Suprapubic skin (tissue), 4 donors: ENCODE measurements at regions not wholly inside any gene's neighbourhood (a gene's known extent, or its start where the extent isn't known, plus 50 kb on each side); places are given as distances from the start of the nearest gene placed in this dataset.
A peak's percentile ranks its signal among the peaks of the same experiment; 100 is the strongest.

ENCODE experiments used
- DNase-seq, 2 donors: peaks; one replicate each; pipeline ENCODE4 v3.0.0-alpha.2; 2019; ENCODE audit warnings: low spot score in 2 of 2
- H3K27ac ChIP-seq: fragments of 200-600 bp; sonication (generic); one replicate; pipeline ENCODE4 v1.5.1; 2019
- H3K27me3 ChIP-seq: fragments of 200-600 bp; sonication (generic); one replicate; pipeline ENCODE4 v1.5.1; 2019
- H3K36me3 ChIP-seq: fragments of 200-600 bp; sonication (generic); one replicate; pipeline ENCODE4 v1.5.1; 2019
- H3K4me1 ChIP-seq: fragments of 200-600 bp; sonication (generic); one replicate; pipeline ENCODE4 v1.5.1; 2019
- H3K4me3 ChIP-seq: fragments of 200-600 bp; sonication (generic); one replicate; pipeline ENCODE4 v1.5.1; 2019; ENCODE audit warnings: mild to moderate bottlenecking
- H3K9me3 ChIP-seq: fragments of 200-600 bp; sonication (generic); one replicate; pipeline ENCODE4 v1.5.1; 2019
- CTCF ChIP-seq, 2 donors: fragments of 200-600 bp in 1 of 2; fragments of 450-650 bp in 1 of 2; sonication (generic) in 1 of 2; IDR thresholded peaks; one replicate each; pipeline ENCODE4 v1.5.1; 2016 to 2019; ENCODE audit warnings: antibody characterized with exemption in 2 of 2, mild to moderate bottlenecking in 1 of 2, moderate library complexity in 1 of 2
- EP300 ChIP-seq: sonication (generic); formaldehyde crosslinking; IDR thresholded peaks from one replicate; pipeline ENCODE4 v1.6.1; 2017; ENCODE audit warnings: antibody characterized with exemption
- POLR2A ChIP-seq, 2 donors: fragments of 450-650 bp; IDR thresholded peaks; one replicate each; pipeline ENCODE4 v1.6.1; 2017; ENCODE audit warnings: antibody characterized with exemption in 2 of 2, mild to moderate bottlenecking in 2 of 2, moderate library complexity in 2 of 2
- POLR2AphosphoS5 ChIP-seq, 3 donors: sonication (generic); formaldehyde crosslinking; IDR thresholded peaks; one replicate each; pipeline ENCODE4 v1.6.1; 2017; ENCODE audit warnings: antibody characterized with exemption in 3 of 3
- WGBS: methylation state at CpG from one replicate; pipeline ENCODE4 v1.1.5; 2018; 5-methylcytosine and 5-hydroxymethylcytosine counted together

- DNase-seq, result no peak
- H3K27me3 ChIP-seq, result no peaks in the 10 kb centered on the region
- no peak overlapping the region for H3K27ac ChIP-seq
- H3K4me1 ChIP-seq, result no peaks in the 10 kb centered on the region
- WGBS, result 91% methylated on average over 3 of the region's 3 CpGs
- no peaks in the 10 kb centered on the region for H3K9me3 ChIP-seq
- H3K4me3 ChIP-seq, result no peak overlapping the region
- H3K36me3 ChIP-seq, result no peaks in the 10 kb centered on the region
- TF ChIP-seq POLR2AphosphoS5 (IDR thresholded peaks at IDR 0.05), result no peak
- no peak for TF ChIP-seq CTCF (IDR thresholded peaks at IDR 0.05)
- TF ChIP-seq POLR2A (IDR thresholded peaks at IDR 0.05), result no peak
- no peak for TF ChIP-seq EP300
Observed at GRCh38 chr11:28629235-28629634, 521.0 kb downstream of the METTL15 start.

GRCh38 chr11:28628412-28628811, 520.2 kb downstream of the METTL15 start:
- H3K36me3 ChIP-seq, result no peaks in the 10 kb centered on the region
- H3K27ac ChIP-seq, result no peak overlapping the region
- no peak for DNase-seq
- no peak for TF ChIP-seq EP300
- 68% methylated on average over 4 of the region's 4 CpGs for WGBS
- H3K9me3 ChIP-seq, result no peaks in the 10 kb centered on the region
- no peak overlapping the region for H3K4me3 ChIP-seq
- no peaks in the 10 kb centered on the region for H3K4me1 ChIP-seq
- no peaks in the 10 kb centered on the region for H3K27me3 ChIP-seq

- 91% methylated on average over 1 of the region's 1 CpG for WGBS
- Histone ChIP-seq H3K4me3 (no peak overlapping the region), H3K36me3 (no peaks in the 10 kb centered on the region), H3K27me3 (no peaks in the 10 kb centered on the region), H3K4me1 (no peaks in the 10 kb centered on the region), H3K9me3 (no peaks in the 10 kb centered on the region), H3K27ac (no peak overlapping the region)
- no peak for TF ChIP-seq POLR2AphosphoS5 (IDR thresholded peaks at IDR 0.05)
- TF ChIP-seq EP300, result no peak
- no peak for DNase-seq
Observed at GRCh38 chr11:28627690-28628255, 519.6 kb downstream of the METTL15 start.

GRCh38 chr11:28625532-28625931, 517.3 kb downstream of the METTL15 start:
- Histone ChIP-seq H3K36me3 (no peaks in the 10 kb centered on the region), H3K27me3 (no peaks in the 10 kb centered on the region), H3K4me1 (no peaks in the 10 kb centered on the region), H3K27ac (no peak overlapping the region), H3K4me3 (no peak overlapping the region), H3K9me3 (no peaks in the 10 kb centered on the region)
- TF ChIP-seq POLR2A (IDR thresholded peaks at IDR 0.05) (no peak), POLR2AphosphoS5 (IDR thresholded peaks at IDR 0.05) (no peak), EP300 (no peak), CTCF (IDR thresholded peaks at IDR 0.05) (no peak)
- no peak for DNase-seq

- no peak for DNase-seq
- Histone ChIP-seq H3K4me1 (no peaks in the 10 kb centered on the region), H3K27ac (no peak overlapping the region), H3K36me3 (no peaks in the 10 kb centered on the region), H3K4me3 (peak overlapping the region; percentile 22), H3K27me3 (no peaks in the 10 kb centered on the region), H3K9me3 (no peaks in the 10 kb centered on the region)
- WGBS, result 50% methylated on average over 8 of the region's 8 CpGs
- no peak for TF ChIP-seq POLR2A (IDR thresholded peaks at IDR 0.05)
- no peak for TF ChIP-seq POLR2AphosphoS5 (IDR thresholded peaks at IDR 0.05)
- TF ChIP-seq EP300, result no peak
Observed at GRCh38 chr11:28621753-28622152, 513.6 kb downstream of the METTL15 start.

- no peak overlapping the region for H3K27ac ChIP-seq
Observed at GRCh38 chr11:28619846-28620540, 511.8 kb downstream of the METTL15 start.

More at GRCh38 chr11:28619846-28620540, 511.8 kb downstream of the METTL15 start:
- TF ChIP-seq POLR2AphosphoS5 (IDR thresholded peaks at IDR 0.05) (no peak), EP300 (no peak), POLR2A (IDR thresholded peaks at IDR 0.05) (no peak), CTCF (IDR thresholded peaks at IDR 0.05) (no peak)
- no peak overlapping the region for H3K4me3 ChIP-seq
- H3K4me1 ChIP-seq, result no peaks in the 10 kb centered on the region
- 37% methylated on average over 5 of the region's 5 CpGs for WGBS
- no peak for DNase-seq
- H3K9me3 ChIP-seq, result no peaks in the 10 kb centered on the region
- no peaks in the 10 kb centered on the region for H3K27me3 ChIP-seq
- no peaks in the 10 kb centered on the region for H3K36me3 ChIP-seq
